Spleen (tissue), 7 donors: ENCODE measurements at regions not wholly inside any gene's neighbourhood (a gene's known extent, or its start where the extent isn't known, plus 50 kb on each side); places are given as distances from the start of the nearest gene placed in this dataset.

Experiments used
- POLR2A ChIP-seq, 3 donors: fragments of 450-650 bp; IDR thresholded peaks; one replicate each; pipeline ENCODE4 v1.5.1; 2017; ENCODE audit warnings: antibody characterized with exemption in 3 of 3, mild to moderate bottlenecking in 1 of 3
- TF ChIP-seq, protein P1 (sequence below), 11 experiments: fragments of 200-600 bp in 7 of 11; fragments of 450-650 bp in 4 of 11; sonication (generic) in 4 of 11; IDR thresholded peaks in 8 of 11; conservative IDR thresholded peaks in 3 of 11; 1 replicate in 7 of 11; 2 replicates in 4 of 11; pipeline versions ENCODE4 v1.4.0 to v1.8.0; 2016 to 2021; ENCODE audit warnings: antibody characterized with exemption in 11 of 11, inconsistent platforms in 4 of 11, mild to moderate bottlenecking in 1 of 11
- donor health status: DM: no; HTN: no; CAD: no; lungs with moderate emphysema.
- donor health status: DM: no; HTN: no; CAD: no.
- donor health status: DM: no; HTN: no; CAD: no.

DNA sequence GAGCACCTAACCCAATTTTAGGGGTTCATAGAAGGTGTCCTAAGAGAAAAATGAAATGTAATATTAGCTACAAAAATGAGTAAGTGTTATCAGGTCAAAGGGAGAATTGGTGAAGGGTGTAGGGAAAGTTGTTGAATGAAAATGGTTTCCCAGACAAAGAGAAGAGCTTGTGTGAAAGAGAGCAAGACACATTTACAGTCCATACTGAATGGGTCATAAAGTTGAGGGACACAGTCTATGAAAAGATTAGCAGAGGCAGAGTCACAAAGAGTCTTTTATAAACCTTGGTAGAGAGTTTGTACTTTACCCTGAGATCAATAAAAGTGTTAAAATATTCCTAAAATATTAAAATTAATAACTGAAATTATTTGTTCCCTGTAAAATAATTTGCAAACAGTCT, 759.4 kb downstream of the DIAPH3 start:
- TF ChIP-seq, protein P1, sequence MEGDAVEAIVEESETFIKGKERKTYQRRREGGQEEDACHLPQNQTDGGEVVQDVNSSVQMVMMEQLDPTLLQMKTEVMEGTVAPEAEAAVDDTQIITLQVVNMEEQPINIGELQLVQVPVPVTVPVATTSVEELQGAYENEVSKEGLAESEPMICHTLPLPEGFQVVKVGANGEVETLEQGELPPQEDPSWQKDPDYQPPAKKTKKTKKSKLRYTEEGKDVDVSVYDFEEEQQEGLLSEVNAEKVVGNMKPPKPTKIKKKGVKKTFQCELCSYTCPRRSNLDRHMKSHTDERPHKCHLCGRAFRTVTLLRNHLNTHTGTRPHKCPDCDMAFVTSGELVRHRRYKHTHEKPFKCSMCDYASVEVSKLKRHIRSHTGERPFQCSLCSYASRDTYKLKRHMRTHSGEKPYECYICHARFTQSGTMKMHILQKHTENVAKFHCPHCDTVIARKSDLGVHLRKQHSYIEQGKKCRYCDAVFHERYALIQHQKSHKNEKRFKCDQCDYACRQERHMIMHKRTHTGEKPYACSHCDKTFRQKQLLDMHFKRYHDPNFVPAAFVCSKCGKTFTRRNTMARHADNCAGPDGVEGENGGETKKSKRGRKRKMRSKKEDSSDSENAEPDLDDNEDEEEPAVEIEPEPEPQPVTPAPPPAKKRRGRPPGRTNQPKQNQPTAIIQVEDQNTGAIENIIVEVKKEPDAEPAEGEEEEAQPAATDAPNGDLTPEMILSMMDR (IDR thresholded peaks at IDR 0.05 in 8 of 11, conservative IDR thresholded peaks at IDR 0.05 in 3 of 11): no peak
- TF ChIP-seq POLR2A (IDR thresholded peaks at IDR 0.05): no peak
